SU-DHL-6 (cell line): ENCODE measurements at regions not wholly inside any gene's neighbourhood (a gene's known extent, or its start where the extent isn't known, plus 50 kb on each side); places are given as distances from the start of the nearest gene placed in this dataset.

Source experiments
- H2AFZ ChIP-seq: fragments of 200-600 bp; sonication (generic); 2 replicates; pipeline ENCODE4 v1.6.1; 2014; ENCODE audit warnings: low read depth, mild to moderate bottlenecking, moderate library complexity, mixed read lengths, antibody characterized with exemption, low read length; ENCODE audit not compliant: severe bottlenecking
- H3F3A ChIP-seq: fragments of 200-600 bp; shearing (Covaris generic); 2 replicates; pipeline ENCODE4 v1.6.0; 2016; ENCODE audit warnings: antibody characterized with exemption, mild to moderate bottlenecking; ENCODE audit not compliant: insufficient read depth
- H3K27ac ChIP-seq: fragments of 200-600 bp; sonication (generic); 2 replicates; pipeline ENCODE4 v1.5.1; 2016; ENCODE audit warnings: low read depth, mild to moderate bottlenecking, low read length, moderate library complexity, mixed read lengths
- H3K27me3 ChIP-seq: fragments of 200-600 bp; sonication (generic), shearing (Covaris generic); 2 replicates; pipeline ENCODE4 v1.6.0; 2014; ENCODE audit warnings: mild to moderate bottlenecking, low read length
- H3K36me3 ChIP-seq: fragments of 200-600 bp; sonication (generic); 2 replicates; pipeline ENCODE4 v1.6.1; 2014; ENCODE audit warnings: mild to moderate bottlenecking, low read length, mixed read lengths
- H3K4me2 ChIP-seq: fragments of 300-600, 200-600 bp; shearing (Covaris generic), sonication (generic); 2 replicates; pipeline ENCODE4 v1.6.0; 2014; ENCODE audit warnings: low read length, low read depth, mild to moderate bottlenecking; ENCODE audit not compliant: poor library complexity, severe bottlenecking
- H3K4me3 ChIP-seq: fragments of 200-600 bp; sonication (generic); 2 replicates; pipeline ENCODE4 v1.5.1; 2014; ENCODE audit warnings: antibody characterized with exemption, low read length, mild to moderate bottlenecking, mixed read lengths; ENCODE audit not compliant: insufficient read depth, poor library complexity, severe bottlenecking
- H3K79me2 ChIP-seq: fragments of 200-600 bp; sonication (generic); 2 replicates; pipeline ENCODE4 v1.6.1; 2014; ENCODE audit warnings: mild to moderate bottlenecking, low read length, moderate library complexity; ENCODE audit not compliant: insufficient read depth
- H3K9ac ChIP-seq: fragments of 200-600 bp; sonication (generic); 2 replicates; pipeline ENCODE4 v1.7.0; 2014; ENCODE audit warnings: mild to moderate bottlenecking, low read length
- H3K9me2 ChIP-seq: fragments of 200-600 bp; sonication (generic); replicated peaks from 2 replicates; pipeline ENCODE4 v1.6.1; 2014; ENCODE audit warnings: low read length; ENCODE audit not compliant: insufficient read depth
- H3K9me3 ChIP-seq: fragments of 200-600 bp; sonication (generic); 2 replicates; pipeline ENCODE4 v1.6.1; 2014; ENCODE audit warnings: low read length, mixed read lengths; ENCODE audit not compliant: insufficient read depth
- H4K20me1 ChIP-seq: fragments of 200-600 bp; sonication (generic); 2 replicates; pipeline ENCODE4 v1.6.1; 2014; ENCODE audit warnings: low read depth, mild to moderate bottlenecking, antibody characterized with exemption, low read length, moderate library complexity, mixed read lengths
- EZH2phosphoT487 ChIP-seq: fragments of 200-600 bp; sonication (generic), shearing (Covaris generic); conservative IDR thresholded peaks from 2 replicates; pipeline ENCODE4 v1.6.1; 2018; ENCODE audit warnings: mild to moderate bottlenecking, antibody characterized with exemption, low read length, moderate library complexity, mixed read lengths
- TF ChIP-seq, protein P1 (sequence below): fragments of 200-600 bp; sonication (generic); IDR thresholded peaks from one replicate; pipeline ENCODE4 v1.5.1; 2017; ENCODE audit warnings: antibody characterized with exemption, mild to moderate bottlenecking, low read length, moderate library complexity; ENCODE audit not compliant: insufficient read depth, poor library complexity, severe bottlenecking

DNA sequence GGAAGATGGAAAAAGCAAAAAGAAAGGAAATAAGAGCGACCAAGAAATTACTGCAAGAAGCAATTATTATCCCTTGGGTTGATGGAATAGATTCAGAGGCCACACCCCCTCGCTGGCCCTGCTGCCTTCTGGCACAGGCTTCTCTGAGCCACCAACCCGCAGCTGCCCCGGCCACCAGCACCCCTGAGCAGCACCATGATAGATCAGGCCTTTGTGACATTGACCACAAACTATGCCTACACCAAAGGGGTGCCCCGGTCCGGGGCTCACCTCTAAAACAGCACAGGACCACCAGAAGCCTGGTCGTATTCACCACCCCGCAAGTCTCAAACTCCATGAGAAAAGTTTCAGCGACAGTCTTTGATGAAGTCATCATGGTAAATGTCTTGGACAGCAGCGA, 1059.3 kb downstream of the SLITRK1 start:
- H2AFZ ChIP-seq, result no peak overlapping the region
- no peak overlapping the region for H3K4me2 ChIP-seq
- H3K79me2 ChIP-seq, result no peaks in the 10 kb centered on the region
- no peak overlapping the region for H3K4me3 ChIP-seq
- H3K9me2 ChIP-seq, result no peaks in the 10 kb centered on the region
- no peak overlapping the region for H3K27ac ChIP-seq
- H3K9me3 ChIP-seq, result no peaks in the 10 kb centered on the region
- H3K9ac ChIP-seq, result no peak overlapping the region
- TF ChIP-seq, protein P1, sequence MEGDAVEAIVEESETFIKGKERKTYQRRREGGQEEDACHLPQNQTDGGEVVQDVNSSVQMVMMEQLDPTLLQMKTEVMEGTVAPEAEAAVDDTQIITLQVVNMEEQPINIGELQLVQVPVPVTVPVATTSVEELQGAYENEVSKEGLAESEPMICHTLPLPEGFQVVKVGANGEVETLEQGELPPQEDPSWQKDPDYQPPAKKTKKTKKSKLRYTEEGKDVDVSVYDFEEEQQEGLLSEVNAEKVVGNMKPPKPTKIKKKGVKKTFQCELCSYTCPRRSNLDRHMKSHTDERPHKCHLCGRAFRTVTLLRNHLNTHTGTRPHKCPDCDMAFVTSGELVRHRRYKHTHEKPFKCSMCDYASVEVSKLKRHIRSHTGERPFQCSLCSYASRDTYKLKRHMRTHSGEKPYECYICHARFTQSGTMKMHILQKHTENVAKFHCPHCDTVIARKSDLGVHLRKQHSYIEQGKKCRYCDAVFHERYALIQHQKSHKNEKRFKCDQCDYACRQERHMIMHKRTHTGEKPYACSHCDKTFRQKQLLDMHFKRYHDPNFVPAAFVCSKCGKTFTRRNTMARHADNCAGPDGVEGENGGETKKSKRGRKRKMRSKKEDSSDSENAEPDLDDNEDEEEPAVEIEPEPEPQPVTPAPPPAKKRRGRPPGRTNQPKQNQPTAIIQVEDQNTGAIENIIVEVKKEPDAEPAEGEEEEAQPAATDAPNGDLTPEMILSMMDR, result no peak
- H3F3A ChIP-seq, result no peaks in the 10 kb centered on the region
- H3K27me3 ChIP-seq, result no peaks in the 10 kb centered on the region
- H4K20me1 ChIP-seq, result no peaks in the 10 kb centered on the region
- no peaks in the 10 kb centered on the region for H3K36me3 ChIP-seq

DNA sequence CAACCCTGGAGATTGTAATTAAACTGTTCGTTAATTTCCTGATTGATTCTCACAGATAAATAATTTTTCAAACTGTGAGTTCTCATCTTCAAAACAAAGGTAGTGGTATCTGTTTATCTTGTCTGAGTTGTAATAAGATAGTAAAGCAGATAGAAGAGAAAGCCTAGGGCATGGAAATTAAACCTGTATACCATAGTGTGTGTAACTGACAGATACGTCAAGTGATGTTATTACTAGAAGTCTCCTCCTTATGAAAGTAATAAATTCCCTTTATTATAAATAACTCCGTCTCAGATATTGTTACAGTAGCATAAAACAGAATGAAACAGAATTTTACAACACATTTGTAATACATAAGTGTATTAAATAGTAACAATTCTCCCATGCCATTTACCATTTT, 1065.1 kb downstream of the SLITRK1 start:
- Histone ChIP-seq H3K27ac (no peak overlapping the region), H3K27me3 (no peaks in the 10 kb centered on the region), H3K4me2 (no peak overlapping the region), H3K9ac (no peak overlapping the region), H3K36me3 (no peaks in the 10 kb centered on the region), H3F3A (no peaks in the 10 kb centered on the region), H3K79me2 (no peaks in the 10 kb centered on the region), H2AFZ (no peak overlapping the region), H3K9me2 (no peaks in the 10 kb centered on the region), H4K20me1 (no peaks in the 10 kb centered on the region), H3K4me3 (no peak overlapping the region), H3K9me3 (no peaks in the 10 kb centered on the region)
- TF ChIP-seq, protein P1, result no peak
- no peak for TF ChIP-seq EZH2phosphoT487

DNA sequence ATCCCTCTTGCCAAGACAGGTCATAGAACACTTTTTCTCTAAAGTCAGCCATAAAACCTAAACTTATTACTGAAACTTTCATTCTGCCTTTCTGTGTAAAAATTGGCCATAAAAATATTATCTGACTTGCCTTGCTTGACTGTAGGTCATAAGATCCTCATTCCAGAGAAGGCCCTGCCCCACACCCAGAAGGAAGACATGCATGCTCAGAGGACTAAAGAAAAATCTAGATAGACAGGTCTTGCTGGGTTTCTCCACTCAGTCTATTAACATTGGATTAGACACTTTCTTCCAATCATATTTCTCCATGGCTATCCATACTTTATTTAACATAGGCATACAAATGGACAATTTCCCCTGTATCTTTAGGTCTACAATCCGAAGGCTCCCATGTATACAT, 1066.5 kb downstream of the SLITRK1 start:
- Histone ChIP-seq H2AFZ (no peak overlapping the region), H3K9me3 (no peaks in the 10 kb centered on the region), H3K36me3 (no peaks in the 10 kb centered on the region), H3F3A (no peaks in the 10 kb centered on the region), H3K79me2 (no peaks in the 10 kb centered on the region), H3K27ac (no peak overlapping the region), H3K4me3 (no peak overlapping the region), H4K20me1 (no peaks in the 10 kb centered on the region), H3K9me2 (no peaks in the 10 kb centered on the region), H3K27me3 (no peaks in the 10 kb centered on the region), H3K9ac (no peak overlapping the region), H3K4me2 (no peak overlapping the region)
- TF ChIP-seq, protein P1, result no peak
- no peak for TF ChIP-seq EZH2phosphoT487

DNA sequence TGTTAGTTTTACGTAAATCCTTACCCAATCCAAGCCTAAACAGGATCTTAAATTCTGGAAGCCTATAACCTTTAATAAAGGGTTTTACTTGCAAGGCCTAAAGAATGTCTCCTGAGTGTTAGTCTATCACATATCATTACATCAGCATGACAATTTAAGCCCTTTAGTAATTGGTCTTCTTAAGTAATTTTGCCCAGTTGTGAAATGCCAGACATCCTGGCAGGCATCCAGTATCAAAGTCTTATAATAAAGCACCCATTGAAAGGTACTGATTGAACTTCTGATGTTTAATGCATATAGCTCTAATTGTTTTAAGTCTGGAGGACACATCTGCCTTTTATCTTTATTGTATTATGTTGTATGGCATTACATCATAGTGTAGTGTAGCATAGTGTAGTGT, 1078.9 kb downstream of the SLITRK1 start:
- Histone ChIP-seq H3K9me3 (no peaks in the 10 kb centered on the region), H3K9ac (no peak overlapping the region), H3F3A (no peaks in the 10 kb centered on the region), H3K27me3 (no peaks in the 10 kb centered on the region), H4K20me1 (no peaks in the 10 kb centered on the region), H3K4me3 (no peak overlapping the region), H3K4me2 (no peak overlapping the region), H3K9me2 (no peaks in the 10 kb centered on the region), H3K79me2 (no peaks in the 10 kb centered on the region), H2AFZ (no peak overlapping the region), H3K27ac (no peak overlapping the region), H3K36me3 (no peaks in the 10 kb centered on the region)
- no peak for TF ChIP-seq EZH2phosphoT487
- TF ChIP-seq, protein P1, result no peak
